ENCODE measurements at regions not wholly inside any gene's neighbourhood (a gene's known extent, or its start where the extent isn't known, plus 50 kb on each side); places are given as distances from the start of the nearest gene placed in this dataset.

DNA sequence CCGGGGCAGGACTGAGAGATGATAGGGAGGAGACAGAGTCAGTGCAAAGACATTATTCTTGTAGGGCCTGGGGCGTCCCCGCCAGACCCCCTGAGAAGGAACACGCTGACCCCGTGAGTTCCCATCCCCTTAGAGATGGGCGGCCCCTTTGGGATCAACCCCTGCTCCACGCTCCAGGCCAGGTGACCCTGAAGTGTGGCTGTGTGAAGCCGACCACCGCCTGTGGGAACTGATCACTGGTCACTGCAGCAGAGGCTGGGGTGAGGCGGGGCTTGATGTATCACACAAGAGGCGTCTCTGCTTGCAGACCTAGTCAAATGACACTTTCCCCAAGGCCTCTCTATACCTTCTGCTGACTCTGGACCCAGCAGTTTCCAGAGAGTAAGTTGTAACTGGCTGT lies 157.4 kb upstream of the TWIST2 start:
- no peak for DNase-seq

DNA sequence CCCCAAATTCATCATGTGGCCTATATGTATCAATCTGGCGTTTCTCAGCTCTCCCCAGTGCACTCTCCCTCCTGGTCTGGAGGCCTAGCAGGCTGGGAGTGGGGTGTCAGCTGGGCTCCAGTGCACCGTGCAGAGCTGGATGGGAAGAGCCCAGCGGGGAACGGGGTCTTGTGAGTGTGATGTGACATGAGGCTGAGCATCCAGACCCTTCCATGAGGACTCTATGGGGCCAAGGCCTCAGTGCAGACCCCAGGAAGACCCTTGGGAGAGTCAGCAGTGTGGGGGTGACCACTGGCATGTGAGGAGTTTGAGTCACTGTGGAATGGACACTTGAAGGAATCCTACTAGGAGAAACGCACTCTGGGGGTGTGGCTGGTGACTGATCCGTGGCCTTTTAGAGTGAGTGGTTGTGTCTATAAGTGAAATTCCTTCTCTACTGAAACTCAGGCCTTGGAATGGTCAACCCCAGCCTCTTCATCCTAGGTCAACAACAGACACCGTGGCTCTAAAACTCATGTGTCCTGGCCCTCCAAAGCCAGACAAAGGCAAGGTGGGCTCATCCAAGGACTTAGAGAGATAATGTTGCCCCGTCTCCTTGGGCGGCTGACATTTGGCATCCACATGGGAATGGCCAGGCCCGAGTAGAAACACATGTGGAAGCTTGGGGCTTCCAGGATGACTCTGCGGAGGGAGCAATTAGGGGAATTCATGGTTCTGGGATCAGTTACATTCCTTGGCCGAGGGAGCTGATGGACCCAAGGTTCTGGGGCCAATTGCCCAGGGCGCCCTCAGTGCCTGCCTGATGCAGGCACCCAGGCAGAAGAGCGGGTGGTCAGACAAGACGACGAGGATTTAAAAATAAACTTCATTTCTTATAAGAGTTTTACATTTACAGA lies 156.0 kb upstream of the TWIST2 start:
- no peak for DNase-seq

- no peak for DNase-seq
Observed at GRCh38 chr2:238692562-238692961, 155.3 kb upstream of the TWIST2 start.

- DNase-seq: no peak
Observed at GRCh38 chr2:238693337-238694093, 154.4 kb upstream of the TWIST2 start.

- DNase-seq: no peak
Observed at GRCh38 chr2:238694136-238694755, 153.6 kb upstream of the TWIST2 start.

DNA sequence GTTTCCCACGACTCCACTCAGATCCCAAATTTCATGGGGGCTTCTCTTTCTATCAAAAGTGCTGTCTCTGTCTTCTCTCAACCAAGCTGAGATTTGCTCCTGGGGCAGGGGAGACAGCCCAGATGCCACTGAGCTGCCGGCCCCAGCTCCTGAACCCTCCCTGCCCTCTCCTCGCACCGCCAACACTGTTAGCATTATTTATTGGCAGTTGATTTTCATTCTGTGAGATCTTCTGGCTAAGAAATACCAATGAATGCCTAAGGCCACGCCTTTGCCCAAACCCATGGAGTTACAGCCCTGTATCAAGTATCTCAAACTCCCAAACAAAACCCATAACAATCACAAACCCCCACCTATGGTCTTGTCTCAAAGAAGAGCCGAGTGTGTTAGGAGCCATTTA lies 153.0 kb upstream of the TWIST2 start:
- no peak for DNase-seq

DNA sequence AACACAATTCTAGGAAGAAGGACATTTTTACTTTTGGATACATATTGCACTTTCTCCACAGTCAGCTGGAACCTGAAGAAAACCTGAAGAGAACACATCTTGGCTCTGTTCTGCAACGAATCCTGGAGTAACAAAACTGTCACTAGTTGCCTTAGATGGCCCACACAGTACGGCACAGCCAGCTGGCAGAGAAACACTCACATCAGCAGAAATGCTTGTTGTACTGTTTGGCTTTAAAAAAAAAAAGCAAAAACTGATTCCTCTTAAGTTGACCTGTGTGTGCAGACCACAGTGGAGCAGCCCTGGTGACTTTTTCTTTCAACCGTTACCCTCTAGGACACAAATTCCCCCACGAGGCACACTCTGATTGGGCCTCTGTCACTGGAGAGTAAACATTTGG lies 152.3 kb upstream of the TWIST2 start:
- no peak for DNase-seq

- no peak for DNase-seq
Observed at GRCh38 chr2:238696331-238696730, 151.6 kb upstream of the TWIST2 start.

GRCh38 chr2:238696786-238697185 lies 151.1 kb upstream of the TWIST2 start:
- DNase-seq: no peak

DNA sequence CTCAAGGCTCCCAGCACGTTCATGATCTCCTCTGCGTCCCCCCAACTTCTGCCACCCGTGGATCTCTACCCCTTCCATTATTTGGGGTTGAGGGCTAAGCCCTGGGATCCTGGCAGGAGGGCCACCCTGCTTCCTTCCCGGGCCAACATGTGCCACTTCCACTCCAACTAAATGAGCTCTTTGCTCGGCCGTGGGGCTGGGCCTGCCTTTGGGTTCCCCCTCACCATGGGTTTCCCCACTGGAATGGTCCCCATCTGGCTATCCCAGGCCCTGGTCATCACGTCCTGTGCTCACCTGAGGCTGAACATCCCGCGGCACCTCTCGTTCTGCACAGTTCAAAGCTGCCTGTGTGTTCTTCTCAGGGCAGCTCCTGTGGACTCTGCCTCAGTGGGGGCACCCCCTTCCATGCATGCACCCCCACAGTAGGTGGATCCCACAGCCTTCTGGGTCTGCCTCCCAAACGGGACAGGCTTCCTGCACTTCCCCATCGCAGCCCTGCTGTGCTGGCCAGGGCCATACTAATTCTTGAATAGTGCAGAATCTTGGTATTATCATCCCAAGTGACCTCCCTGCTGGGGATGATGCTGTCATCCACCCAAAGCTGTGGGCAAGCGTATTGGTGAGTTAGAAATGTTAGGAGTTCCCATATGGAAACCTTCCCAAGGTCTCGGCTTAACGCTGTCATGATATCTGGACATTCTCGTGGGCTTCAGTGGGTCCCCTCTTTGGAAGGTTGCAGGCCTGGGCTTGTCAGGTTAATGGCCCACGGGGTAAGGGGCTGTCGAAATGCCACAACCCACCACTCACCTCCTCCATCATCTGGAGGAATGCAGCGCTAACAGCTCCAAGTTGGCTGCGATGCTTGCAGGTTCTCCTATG lies 150.5 kb upstream of the TWIST2 start:
- no peak for DNase-seq

- no peak for DNase-seq
Observed at GRCh38 chr2:238698072-238698352, 149.9 kb upstream of the TWIST2 start.

GRCh38 chr2:238698451-238699306 lies 149.2 kb upstream of the TWIST2 start:
- DNase-seq: no peak

- DNase-seq: no peak
Observed at GRCh38 chr2:238699307-238700116, 148.4 kb upstream of the TWIST2 start.

GRCh38 chr2:238700117-238700457 lies 147.8 kb upstream of the TWIST2 start:
- no peak for DNase-seq

DNA sequence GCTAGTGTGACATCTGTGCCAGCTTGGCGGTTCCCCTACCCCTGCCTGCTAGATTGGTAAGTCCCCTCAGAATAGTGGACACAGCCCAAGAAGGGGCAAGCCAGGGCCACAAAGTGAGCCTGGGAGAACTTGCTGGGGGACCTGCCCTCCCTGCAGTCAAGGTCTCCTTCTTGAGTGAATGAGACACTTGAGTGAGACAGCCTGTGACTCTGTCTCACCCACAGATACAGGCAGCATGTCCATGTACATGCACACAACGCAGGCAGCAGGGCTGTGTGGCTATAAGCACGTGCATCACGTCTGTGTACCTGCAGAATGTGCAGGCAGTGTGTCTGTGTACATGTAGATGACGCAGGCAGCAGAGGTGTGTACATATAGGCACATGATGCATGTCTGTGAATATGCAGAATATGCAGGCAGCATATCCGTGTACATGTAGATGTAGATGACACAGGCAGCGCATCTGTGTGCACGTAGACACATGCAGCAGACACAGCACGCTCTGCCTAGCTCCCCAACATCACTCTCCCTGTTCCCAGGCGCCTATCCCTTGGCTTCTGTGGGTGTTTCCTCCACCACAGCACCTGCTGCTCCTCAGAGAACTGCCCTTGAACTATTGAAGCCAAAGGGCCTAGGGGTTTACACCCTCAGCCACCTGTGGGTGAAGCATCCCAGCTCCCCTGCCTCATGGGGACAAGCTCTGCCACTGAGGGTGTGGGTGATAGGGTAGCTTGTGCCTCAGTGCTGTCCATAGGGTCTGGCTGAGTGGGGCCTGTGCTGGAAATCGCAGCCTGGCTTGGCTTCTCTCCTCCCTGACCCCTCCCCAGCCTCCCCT lies 147.2 kb upstream of the TWIST2 start:
- DNase-seq: no peak

GRCh38 chr2:238701341-238702206 lies 146.3 kb upstream of the TWIST2 start:
- DNase-seq: no peak

- DNase-seq: no peak
Observed at GRCh38 chr2:238702276-238703052, 145.4 kb upstream of the TWIST2 start.

DNA sequence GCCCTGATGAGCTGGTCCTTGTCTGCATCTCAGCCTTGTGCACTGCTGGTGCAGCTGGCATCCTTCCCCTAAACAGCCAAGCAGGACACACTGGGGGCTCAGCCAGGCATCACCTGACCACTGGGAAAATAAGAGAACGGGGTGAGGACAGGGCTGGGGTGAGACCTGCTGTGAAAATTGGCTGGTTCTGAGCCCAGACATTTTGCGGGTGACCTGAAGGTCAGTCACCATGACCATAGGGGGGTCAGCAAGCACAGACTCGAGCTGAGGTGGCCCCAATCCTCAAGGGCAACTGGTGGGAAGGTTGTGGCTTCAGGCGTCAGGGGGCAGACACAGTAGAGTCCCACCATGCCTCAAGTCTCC lies 144.9 kb upstream of the TWIST2 start:
- no peak for DNase-seq

GRCh38 chr2:238703436-238703835 lies 144.4 kb upstream of the TWIST2 start:
- no peak for DNase-seq
